ENCODE measurements at regions not wholly inside any gene's neighbourhood (a gene's known extent, or its start where the extent isn't known, plus 50 kb on each side); places are given as distances from the start of the nearest gene placed in this dataset.

DNA sequence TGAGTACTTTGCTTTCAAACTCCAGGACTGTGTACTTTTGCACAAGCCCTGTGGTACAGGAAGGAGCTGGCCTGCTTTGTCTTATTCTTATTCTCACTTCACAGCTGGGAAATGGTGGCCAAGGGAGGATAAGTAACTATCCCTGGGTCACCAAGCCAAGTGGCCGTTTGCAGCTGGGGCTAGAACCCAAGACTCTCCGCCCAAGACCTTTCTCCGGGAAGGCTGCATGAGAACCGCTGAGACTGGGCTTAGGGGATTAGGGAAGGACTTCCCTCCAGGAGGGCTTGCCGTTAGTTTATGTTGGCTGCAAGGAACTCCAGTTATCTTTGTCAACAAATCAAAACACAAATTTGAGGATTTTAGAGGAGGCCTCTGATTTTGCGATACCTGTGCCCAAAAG is 109.5 kb upstream of the ADRA1D start:
- intact Hi-C loops (cut with micrococcal nuclease), result no loop called here
- H3K4me3 ChIP-seq, result no peak overlapping the region
- H3K9me3 ChIP-seq (replicated peaks), result peaks cover 1% of the 10 kb centered on the region
- TF ChIP-seq, protein P1, sequence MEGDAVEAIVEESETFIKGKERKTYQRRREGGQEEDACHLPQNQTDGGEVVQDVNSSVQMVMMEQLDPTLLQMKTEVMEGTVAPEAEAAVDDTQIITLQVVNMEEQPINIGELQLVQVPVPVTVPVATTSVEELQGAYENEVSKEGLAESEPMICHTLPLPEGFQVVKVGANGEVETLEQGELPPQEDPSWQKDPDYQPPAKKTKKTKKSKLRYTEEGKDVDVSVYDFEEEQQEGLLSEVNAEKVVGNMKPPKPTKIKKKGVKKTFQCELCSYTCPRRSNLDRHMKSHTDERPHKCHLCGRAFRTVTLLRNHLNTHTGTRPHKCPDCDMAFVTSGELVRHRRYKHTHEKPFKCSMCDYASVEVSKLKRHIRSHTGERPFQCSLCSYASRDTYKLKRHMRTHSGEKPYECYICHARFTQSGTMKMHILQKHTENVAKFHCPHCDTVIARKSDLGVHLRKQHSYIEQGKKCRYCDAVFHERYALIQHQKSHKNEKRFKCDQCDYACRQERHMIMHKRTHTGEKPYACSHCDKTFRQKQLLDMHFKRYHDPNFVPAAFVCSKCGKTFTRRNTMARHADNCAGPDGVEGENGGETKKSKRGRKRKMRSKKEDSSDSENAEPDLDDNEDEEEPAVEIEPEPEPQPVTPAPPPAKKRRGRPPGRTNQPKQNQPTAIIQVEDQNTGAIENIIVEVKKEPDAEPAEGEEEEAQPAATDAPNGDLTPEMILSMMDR (IDR thresholded peaks at IDR 0.05; ENCODE audit: borderline replicate concordance), result no peak
- H3K36me3 ChIP-seq, result no peaks in the 10 kb centered on the region
- peaks cover 11% of the 10 kb centered on the region for H3K27me3 ChIP-seq (ENCODE audit: low read depth)
- DNase-seq, result no peak
- H3K27ac ChIP-seq (replicated peaks), result no peak overlapping the region
- H3K4me1 ChIP-seq, result no peaks in the 10 kb centered on the region

DNA sequence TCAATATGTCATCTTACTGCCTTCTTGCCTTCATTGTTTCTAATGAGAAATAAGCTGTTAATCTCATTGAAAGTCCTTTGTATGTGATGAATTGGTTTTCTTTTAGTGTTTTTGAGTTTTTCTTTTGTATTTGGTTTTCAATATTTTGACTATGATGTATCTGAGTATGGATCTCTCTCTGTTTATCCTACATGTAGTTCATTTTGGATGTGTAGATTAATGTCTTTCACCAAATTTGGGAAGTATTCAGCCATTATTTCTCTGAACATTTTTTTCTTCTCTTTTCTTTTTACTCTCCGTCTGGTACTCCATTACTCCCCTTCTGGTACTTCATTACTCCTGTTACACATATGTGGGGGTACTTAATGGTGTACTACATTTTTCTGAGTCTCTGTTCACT is 103.3 kb upstream of the ADRA1D start:
- H3K9me3 ChIP-seq (replicated peaks), result peaks cover 24% of the 10 kb centered on the region
- no peak overlapping the region for H3K4me3 ChIP-seq
- no peaks in the 10 kb centered on the region for H3K4me1 ChIP-seq
- H3K27ac ChIP-seq (replicated peaks), result no peak overlapping the region
- H3K27me3 ChIP-seq (ENCODE audit: low read depth), result peaks cover 11% of the 10 kb centered on the region
- intact Hi-C loops (cut with micrococcal nuclease), result no loop called here
- no peak for DNase-seq
- TF ChIP-seq, protein P1 (IDR thresholded peaks at IDR 0.05; ENCODE audit: borderline replicate concordance), result no peak
- H3K36me3 ChIP-seq, result no peaks in the 10 kb centered on the region

DNA sequence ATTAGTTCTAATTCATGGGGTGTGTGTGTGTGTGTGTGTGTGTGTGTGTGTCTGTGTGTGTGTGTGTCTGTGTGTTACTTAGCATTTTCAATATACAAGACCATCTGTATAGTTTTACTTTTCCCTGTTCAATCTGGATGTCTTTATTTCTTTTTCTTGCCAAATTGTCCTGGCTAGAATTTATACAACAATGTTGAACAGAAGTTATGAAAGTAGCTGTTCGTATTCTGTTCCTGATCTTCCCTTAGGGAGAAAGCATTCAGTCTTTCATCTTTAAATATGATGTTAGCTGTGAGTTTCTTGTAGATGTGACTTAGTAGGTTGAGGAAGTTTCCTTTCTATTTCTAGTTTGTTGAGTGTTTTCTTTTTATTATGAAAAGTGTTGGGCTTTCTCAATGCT is 101.0 kb upstream of the ADRA1D start:
- Histone ChIP-seq H3K4me1 (no peaks in the 10 kb centered on the region), H3K9me3 (replicated peaks) (peaks cover 24% of the 10 kb centered on the region), H3K4me3 (no peak overlapping the region), H3K36me3 (no peaks in the 10 kb centered on the region), H3K27me3 (ENCODE audit: low read depth) (peaks cover 4% of the 10 kb centered on the region), H3K27ac (replicated peaks) (no peak overlapping the region)
- TF ChIP-seq, protein P1 (IDR thresholded peaks at IDR 0.05; ENCODE audit: borderline replicate concordance), result no peak
- intact Hi-C loops (cut with micrococcal nuclease), result no loop called here
- DNase-seq, result no peak

DNA sequence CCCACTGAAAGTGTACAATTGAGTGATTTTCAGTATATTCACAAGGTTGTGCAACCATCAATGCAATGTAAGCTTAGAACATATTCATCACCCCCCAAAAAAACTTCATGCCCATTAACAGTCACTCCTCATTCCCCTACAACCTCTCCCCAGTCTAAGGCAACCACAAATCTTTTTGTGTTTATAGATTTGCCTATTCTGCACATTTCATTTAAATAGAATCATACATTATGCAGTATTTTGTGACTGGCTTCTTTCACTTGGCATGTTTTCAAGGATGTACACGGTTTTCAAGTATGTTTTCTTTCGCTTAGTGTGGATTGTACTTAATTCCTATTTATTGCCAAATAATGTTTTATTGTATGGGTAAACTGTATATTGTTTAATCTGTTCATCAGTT is 95.6 kb upstream of the ADRA1D start:
- H3K27me3 ChIP-seq (ENCODE audit: low read depth), result peaks cover 4% of the 10 kb centered on the region
- no peak for DNase-seq
- no peaks in the 10 kb centered on the region for H3K4me1 ChIP-seq
- no peak overlapping the region for H3K27ac ChIP-seq (replicated peaks)
- no peaks in the 10 kb centered on the region for H3K9me3 ChIP-seq (replicated peaks)
- H3K36me3 ChIP-seq, result no peaks in the 10 kb centered on the region
- TF ChIP-seq, protein P1 (IDR thresholded peaks at IDR 0.05; ENCODE audit: borderline replicate concordance), result no peak
- H3K4me3 ChIP-seq, result no peak overlapping the region
- intact Hi-C loops (cut with micrococcal nuclease), result no loop called here

DNA sequence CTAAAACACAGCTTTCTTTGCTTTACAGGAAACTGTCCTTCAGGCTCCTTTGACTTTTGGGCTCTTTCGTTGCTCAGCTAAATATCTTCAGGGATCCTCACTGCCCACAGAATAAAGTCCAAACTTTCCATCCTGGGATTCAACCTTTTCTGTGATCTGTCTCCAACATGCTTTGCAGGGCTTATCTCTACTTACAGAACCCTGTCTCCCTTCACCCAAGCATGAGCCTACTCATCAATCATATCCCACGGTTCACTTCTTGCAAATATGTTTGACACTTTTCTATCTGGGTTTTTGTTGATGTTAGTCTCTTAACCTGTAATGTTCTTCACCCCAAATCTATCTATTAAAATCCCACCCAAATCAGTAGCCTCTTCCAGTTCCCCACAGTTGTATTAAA is 93.5 kb upstream of the ADRA1D start:
- Histone ChIP-seq H3K9me3 (replicated peaks) (no peaks in the 10 kb centered on the region), H3K4me1 (no peaks in the 10 kb centered on the region), H3K27me3 (ENCODE audit: low read depth) (peaks cover 4% of the 10 kb centered on the region), H3K36me3 (no peaks in the 10 kb centered on the region), H3K4me3 (no peak overlapping the region), H3K27ac (replicated peaks) (no peak overlapping the region)
- no peak for DNase-seq
- TF ChIP-seq, protein P1 (IDR thresholded peaks at IDR 0.05; ENCODE audit: borderline replicate concordance), result no peak
- intact Hi-C loops (cut with micrococcal nuclease), result no loop called here
